Fibroblast of lung (primary cell): ENCODE measurements at regions not wholly inside any gene's neighbourhood (a gene's known extent, or its start where the extent isn't known, plus 50 kb on each side); places are given as distances from the start of the nearest gene placed in this dataset.

Experiments used
- DNase-seq, 2 donors: peaks; one replicate each; pipeline versions ENCODE4 v3.0.0 to v3.0.0-alpha.2; 2010; ENCODE audit warnings: low read depth in 2 of 2
- H2AFZ ChIP-seq: 2 replicates; pipeline ENCODE4 v1.5.1; 2012; ENCODE audit warnings: low read length, control low read depth, inconsistent platforms
- H3K27ac ChIP-seq: 2 replicates; pipeline ENCODE4 v1.5.1; 2011; ENCODE audit warnings: low read length, control low read depth; ENCODE audit not compliant: insufficient read depth
- H3K27me3 ChIP-seq: 2 replicates; pipeline ENCODE4 v1.5.1; 2011; ENCODE audit warnings: mild to moderate bottlenecking, low read length; ENCODE audit not compliant: control insufficient read depth, insufficient read depth
- H3K36me3 ChIP-seq: 2 replicates; pipeline ENCODE4 v1.5.1; 2011; ENCODE audit warnings: low read length; ENCODE audit not compliant: control insufficient read depth, insufficient read depth
- H3K4me1 ChIP-seq: 2 replicates; pipeline ENCODE4 v1.5.1; 2011; ENCODE audit warnings: low read length; ENCODE audit not compliant: control insufficient read depth, insufficient read depth; ENCODE audit errors: extremely low read depth
- H3K4me2 ChIP-seq: 2 replicates; pipeline ENCODE4 v1.5.1; 2011; ENCODE audit warnings: low read length, control low read depth; ENCODE audit not compliant: insufficient read depth; ENCODE audit errors: extremely low read depth
- H3K4me3 ChIP-seq, 4 experiments: fragments of 200-600 bp in 1 of 4; sonication (generic) in 1 of 4; replicated peaks in 1 of 4; 2 replicates each; pipeline ENCODE4 v1.5.1; 2011 to 2016; ENCODE audit warnings: low read length in 4 of 4, low read depth in 3 of 4, mild to moderate bottlenecking in 3 of 4, control low read depth in 2 of 4, inconsistent platforms in 1 of 4, mixed read lengths in 1 of 4; ENCODE audit not compliant: insufficient read depth in 1 of 4; ENCODE audit errors: control extremely low read depth in 1 of 4
- H3K79me2 ChIP-seq: 2 replicates; pipeline ENCODE4 v1.5.1; 2012; ENCODE audit warnings: mild to moderate bottlenecking, low read length, inconsistent platforms; ENCODE audit not compliant: control insufficient read depth, insufficient read depth
- H3K9ac ChIP-seq: 2 replicates; pipeline ENCODE4 v1.5.1; 2011; ENCODE audit warnings: mild to moderate bottlenecking, low read length, control low read depth; ENCODE audit not compliant: insufficient read depth
- H3K9me3 ChIP-seq: 2 replicates; pipeline ENCODE4 v1.5.1; 2012; ENCODE audit warnings: low read depth, low read length; ENCODE audit not compliant: control insufficient read depth, insufficient read depth
- H4K20me1 ChIP-seq: 2 replicates; pipeline ENCODE4 v1.5.1; 2011; ENCODE audit warnings: low read length; ENCODE audit not compliant: control insufficient read depth, insufficient read depth; ENCODE audit errors: extremely low read depth
- CTCF ChIP-seq, 2 donors: IDR thresholded peaks in 1 of 2; conservative IDR thresholded peaks in 1 of 2; 1 replicate in 1 of 2; 2 replicates in 1 of 2; pipeline ENCODE4 v1.5.1; 2011 to 2012; ENCODE audit warnings: low read length in 2 of 2, control low read depth in 1 of 2, inconsistent platforms in 1 of 2, low read depth in 1 of 2, mild to moderate bottlenecking in 1 of 2
- EZH2 ChIP-seq: IDR thresholded peaks from 2 replicates; pipeline ENCODE4 v1.5.1; 2012; ENCODE audit warnings: low read length, control low read depth, mild to moderate bottlenecking; ENCODE audit errors: missing control alignments

- H3K27me3 ChIP-seq, result no peaks in the 10 kb centered on the region
- no peak overlapping the region for H3K27ac ChIP-seq
- no peaks in the 10 kb centered on the region for H3K9me3 ChIP-seq
- no peaks in the 10 kb centered on the region for H4K20me1 ChIP-seq
- no peaks in the 10 kb centered on the region for H3K79me2 ChIP-seq
- H2AFZ ChIP-seq, result no peak overlapping the region
- H3K4me2 ChIP-seq, result no peak overlapping the region
- no peak for DNase-seq
- H3K4me1 ChIP-seq, result no peaks in the 10 kb centered on the region
- TF ChIP-seq EZH2 (no peak), CTCF (conservative IDR thresholded peaks at IDR 0.05 in 1 of 2, IDR thresholded peaks at IDR 0.05 in 1 of 2; ENCODE audit: low read depth in 1 of 2, low read length in 2 of 2) (no peak)
- H3K4me3 ChIP-seq, result no peak overlapping the region
- H3K36me3 ChIP-seq, result no peaks in the 10 kb centered on the region
- no peak overlapping the region for H3K9ac ChIP-seq
These were observed 62.5 kb downstream of the FAM43A start for GRCh38 chr3:194748225-194748624.

- H3K4me2 ChIP-seq, result no peak overlapping the region
- H4K20me1 ChIP-seq, result no peaks in the 10 kb centered on the region
- no peak overlapping the region for H2AFZ ChIP-seq
- H3K4me1 ChIP-seq, result no peaks in the 10 kb centered on the region
- H3K36me3 ChIP-seq, result no peaks in the 10 kb centered on the region
- H3K4me3 ChIP-seq, result no peak overlapping the region
- TF ChIP-seq CTCF (conservative IDR thresholded peaks at IDR 0.05 in 1 of 2, IDR thresholded peaks at IDR 0.05 in 1 of 2; ENCODE audit: low read depth in 1 of 2, low read length in 2 of 2), result no peak
- no peak for TF ChIP-seq EZH2
- no peaks in the 10 kb centered on the region for H3K79me2 ChIP-seq
- no peak overlapping the region for H3K27ac ChIP-seq
- H3K9me3 ChIP-seq, result no peaks in the 10 kb centered on the region
- H3K9ac ChIP-seq, result no peak overlapping the region
- DNase-seq, result no peak
- H3K27me3 ChIP-seq, result no peaks in the 10 kb centered on the region
These were observed 64.2 kb downstream of the FAM43A start for GRCh38 chr3:194749631-194750490.

DNA sequence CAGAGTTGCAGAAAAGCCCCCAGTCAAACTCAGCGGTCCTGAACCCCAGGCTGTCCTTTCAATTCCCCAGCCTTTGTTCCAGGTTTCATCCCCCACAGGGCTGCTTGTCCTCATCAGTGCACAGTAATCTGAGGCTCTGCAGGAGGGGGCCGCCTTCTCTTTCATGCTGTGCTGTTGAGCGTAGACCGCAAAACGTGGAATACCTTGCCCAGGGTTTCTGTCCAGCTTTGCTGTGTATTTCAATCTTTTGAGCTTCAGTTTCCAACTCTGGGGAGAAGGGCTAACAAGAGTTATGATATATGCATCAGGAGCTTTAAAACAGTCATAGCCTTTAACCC lies 64.8 kb downstream of the FAM43A start:
- H3K27me3 ChIP-seq, result no peaks in the 10 kb centered on the region

More for the DNA sequence above, 64.8 kb downstream of the FAM43A start:
- Histone ChIP-seq H4K20me1 (no peaks in the 10 kb centered on the region), H3K36me3 (no peaks in the 10 kb centered on the region), H3K9me3 (no peaks in the 10 kb centered on the region), H3K4me2 (no peak overlapping the region), H3K4me1 (no peaks in the 10 kb centered on the region), H2AFZ (no peak overlapping the region), H3K79me2 (no peaks in the 10 kb centered on the region), H3K9ac (no peak overlapping the region), H3K4me3 (no peak overlapping the region), H3K27ac (no peak overlapping the region)
- TF ChIP-seq CTCF (conservative IDR thresholded peaks at IDR 0.05 in 1 of 2, IDR thresholded peaks at IDR 0.05 in 1 of 2; ENCODE audit: low read depth in 1 of 2, low read length in 2 of 2), result no peak
- TF ChIP-seq EZH2, result no peak
- DNase-seq, result no peak
